Suppressor macrophage (primary cell): ENCODE measurements at regions not wholly inside any gene's neighbourhood (a gene's known extent, or its start where the extent isn't known, plus 50 kb on each side); places are given as distances from the start of the nearest gene placed in this dataset.
"Not testable (repeated sequence)": the region's sequence is repeated elsewhere in the genome, so short reads cannot be mapped to it uniquely, and the experiment has no call there.

ENCODE experiments used
- DNase-seq, 4 experiments: peaks; one replicate each; pipeline ENCODE4 v3.0.0-alpha.2; 2020 to 2022

DNA sequence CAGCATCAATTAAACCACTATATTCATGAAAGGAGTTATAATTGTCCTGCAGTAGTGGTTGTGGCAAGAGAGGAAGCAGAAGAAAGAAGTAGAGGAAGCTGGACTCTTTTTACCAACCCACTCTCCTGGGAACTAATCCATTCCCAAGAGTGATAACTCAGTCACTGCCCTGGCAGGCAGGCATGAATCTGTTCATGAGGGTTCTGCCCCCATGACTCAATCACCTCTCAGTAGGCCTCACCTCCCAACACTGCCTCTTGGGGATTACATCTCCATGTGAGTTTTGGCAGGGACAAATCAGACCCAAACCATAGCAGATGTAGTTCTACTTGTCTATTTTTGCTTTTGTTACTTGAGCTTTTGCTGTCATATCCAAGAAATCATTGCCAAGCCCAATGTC is 232.7 kb upstream of the MAP2 start:
- no peak for DNase-seq

DNA sequence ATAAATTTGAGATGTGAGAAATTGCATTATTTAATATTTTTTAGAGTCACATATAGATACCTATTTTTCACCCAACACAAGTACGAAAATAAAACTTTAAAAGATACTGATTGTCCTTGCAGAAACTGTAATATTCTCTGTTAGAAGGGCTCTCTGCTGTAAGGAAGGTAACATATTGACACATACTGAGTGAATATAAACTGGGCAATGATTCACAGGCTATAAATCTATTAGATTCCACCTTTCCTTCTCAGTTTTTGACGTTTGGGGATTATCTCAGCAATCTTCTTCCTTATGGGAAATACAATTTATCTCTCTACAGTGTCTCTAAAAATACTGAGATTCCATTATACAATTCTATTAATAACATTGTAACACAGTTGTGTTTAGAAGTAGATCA is 229.1 kb upstream of the MAP2 start:
- DNase-seq = no peak

DNA sequence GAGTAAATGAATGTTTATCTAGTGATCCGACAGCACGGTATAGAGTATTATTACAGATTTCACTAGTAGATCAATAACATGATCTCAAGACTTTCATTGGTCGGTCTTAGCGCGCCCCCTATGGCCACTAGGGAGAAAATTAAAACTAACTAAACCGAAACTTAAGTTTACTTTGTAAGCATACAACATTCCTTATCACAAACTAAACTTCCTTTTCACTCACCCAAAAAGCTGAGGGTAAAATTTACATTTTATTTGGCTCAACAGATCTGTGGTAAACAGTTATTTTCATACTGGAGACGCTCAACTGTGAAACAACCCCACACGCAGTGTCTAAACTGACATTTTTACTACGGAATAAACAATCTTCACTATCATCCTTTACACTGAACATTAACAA is 215.6 kb upstream of the MAP2 start:
- DNase-seq = peak; percentile 44 to 80 (median 62)

DNA sequence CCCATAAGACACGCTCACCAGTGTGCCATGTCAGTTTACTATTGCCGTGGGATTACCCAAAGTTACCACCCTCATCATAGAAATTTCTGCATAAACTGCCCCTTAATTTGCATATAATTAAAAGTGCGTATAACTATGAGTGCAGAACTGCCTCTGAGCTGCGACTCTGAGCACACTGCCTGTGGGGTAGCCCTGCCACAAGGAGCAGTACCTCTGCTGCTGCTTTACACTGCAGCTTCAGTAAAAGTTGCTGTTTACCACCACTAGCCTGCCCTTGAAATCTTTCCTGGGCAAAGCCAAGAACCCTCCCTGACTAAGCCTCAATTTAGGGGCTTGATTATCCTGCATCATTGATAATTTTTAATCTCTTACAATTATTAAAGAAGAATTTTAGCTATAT is 213.9 kb upstream of the MAP2 start:
- no peak for DNase-seq

DNA sequence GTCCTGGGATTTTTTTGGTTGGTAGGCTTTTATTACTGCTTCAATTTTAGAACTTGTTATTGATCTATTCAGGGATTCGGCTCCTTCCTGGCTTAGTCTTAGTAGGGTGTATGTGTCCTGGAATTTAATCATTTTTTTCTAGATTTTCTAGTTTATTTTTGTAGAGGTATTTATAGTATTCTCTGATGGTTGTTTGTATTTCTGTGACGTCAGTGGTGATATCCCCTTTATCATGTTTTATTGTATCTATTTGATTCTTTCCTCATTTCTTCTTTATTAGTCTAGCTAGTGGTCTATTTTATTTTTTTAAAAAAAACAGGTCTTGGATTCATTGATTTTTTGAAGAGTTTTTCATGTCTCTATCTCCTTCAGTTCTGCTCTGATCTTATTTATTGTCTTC is 193.3 kb upstream of the MAP2 start:
- DNase-seq = no peak

DNA sequence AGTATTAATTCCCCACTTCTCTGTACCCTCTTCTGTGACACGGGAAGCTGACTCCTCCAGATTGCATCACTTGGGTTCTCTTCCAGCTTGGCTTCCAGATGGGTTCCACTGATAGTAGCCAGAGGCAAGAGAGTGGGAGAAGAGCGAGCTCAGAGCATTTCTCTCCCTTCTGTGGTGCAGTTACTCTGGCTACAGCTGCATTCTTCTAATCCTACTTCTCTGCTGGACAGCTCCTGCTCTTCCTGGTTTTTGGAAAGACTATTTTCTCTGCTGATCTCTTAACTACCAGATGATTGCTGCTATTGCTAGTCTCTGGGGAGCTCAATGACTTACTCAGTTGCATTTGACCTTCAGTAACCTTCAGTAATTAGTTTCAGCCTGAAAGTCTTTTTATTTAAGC is 187.5 kb upstream of the MAP2 start:
- DNase-seq = no peak

DNA sequence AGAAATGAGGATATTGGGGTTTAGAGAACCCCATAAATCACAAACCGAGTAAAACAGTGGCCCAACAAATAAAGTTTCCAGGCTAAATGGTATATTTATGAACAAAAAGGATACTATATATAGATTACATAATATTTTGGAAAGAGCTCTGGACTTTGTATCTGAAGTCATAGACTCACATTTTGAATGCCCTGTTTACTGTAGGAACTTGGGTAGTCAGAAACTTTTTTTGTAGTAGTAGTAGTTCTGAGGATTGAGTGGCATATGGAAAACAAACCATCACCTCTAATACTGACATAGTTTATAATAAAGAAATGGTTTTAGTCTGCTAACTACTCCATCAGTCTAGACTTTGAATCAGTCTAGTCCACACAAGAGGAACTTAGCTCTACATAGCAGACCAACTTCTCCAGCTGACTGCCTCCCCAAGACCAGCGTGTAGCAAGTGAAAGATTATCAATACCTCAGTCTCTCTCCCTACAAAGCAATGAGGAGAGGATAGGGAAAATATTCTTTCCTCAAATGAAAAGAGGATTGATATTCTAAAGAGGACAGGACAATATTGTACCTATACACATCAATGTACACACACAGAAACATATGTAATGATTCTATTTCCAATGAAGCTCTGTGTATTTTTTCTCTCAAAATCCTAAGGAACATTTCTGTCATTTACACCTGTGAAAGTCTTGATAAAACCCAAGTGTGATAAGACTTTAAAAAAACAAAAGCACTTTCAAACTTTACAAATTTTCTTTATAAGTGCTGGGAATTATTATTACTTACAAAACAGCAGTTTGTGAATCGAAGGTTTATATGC is 184.9 kb upstream of the MAP2 start:
- no peak for DNase-seq

DNA sequence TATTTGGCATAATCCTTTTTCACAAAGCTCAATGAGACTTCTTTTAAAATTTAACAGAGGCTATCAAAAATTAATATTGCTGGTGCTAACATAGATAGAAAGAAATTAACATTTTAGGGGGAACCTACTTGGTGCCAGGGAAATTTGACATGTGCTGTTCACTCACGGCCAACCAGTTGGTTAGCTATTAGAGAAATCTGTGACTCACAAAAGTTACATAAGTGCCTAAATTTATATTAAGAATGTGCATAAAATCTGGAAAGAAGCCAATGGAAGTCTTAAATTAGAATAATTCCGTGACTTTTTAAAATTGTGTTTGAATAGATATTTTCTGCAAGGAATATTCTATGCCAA is 184.3 kb upstream of the MAP2 start:
- no peak for DNase-seq

DNA sequence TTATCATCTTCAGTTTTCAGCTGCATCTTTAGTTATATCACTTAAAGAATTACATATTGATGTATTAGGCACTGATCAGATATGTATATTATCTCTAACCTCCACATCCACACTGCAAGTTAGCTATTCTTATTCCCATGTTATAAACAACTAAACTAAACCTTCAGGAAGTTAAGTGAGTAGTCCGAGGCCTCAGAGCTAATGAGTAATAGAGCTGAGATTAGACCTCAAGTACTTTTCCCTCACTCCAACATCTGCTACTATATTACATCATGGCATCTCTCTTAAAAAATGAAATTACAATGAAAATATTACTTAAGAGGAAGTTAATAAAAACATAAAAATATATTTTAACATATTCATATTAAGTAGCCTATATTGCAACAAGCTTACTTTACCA is 183.6 kb upstream of the MAP2 start:
- DNase-seq = no peak

DNA sequence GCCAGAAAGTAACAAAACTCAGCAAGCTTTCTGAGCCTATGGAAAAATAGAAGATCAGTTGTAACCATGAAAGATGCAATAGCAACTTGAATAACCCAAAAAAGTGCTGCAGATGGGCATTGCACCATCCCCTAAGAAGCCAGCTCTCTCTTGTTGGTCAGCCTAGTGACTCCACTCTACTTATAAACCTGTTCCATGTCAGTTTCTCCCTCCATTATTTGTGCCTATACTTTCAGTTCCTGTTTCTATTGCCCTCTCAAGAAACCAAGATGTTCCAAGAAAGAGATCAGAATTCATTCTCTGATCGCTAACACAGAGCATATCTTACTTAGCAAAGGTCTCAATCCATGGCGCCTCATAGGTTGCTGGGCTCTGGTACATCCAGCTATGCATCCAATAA is 170.3 kb upstream of the MAP2 start:
- DNase-seq = no peak

DNA sequence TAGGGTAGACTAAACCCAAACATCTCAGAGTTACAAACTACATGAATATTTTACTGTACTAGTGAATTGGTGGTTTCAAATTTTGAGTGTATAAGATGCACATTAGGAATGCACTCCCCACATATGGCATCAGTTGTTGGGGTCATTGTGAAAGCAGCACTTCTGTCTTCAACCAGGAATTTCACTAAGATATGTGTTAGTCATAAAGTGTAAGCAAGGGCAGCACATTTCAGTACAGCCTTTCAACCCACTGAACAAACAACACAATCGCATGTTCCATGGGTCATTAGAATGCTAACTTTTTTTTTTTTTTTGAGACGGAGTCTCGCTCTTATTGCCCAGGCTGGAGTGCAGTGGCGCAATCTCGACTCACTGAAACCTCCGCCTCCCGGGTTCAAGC is 164.1 kb upstream of the MAP2 start:
- no peak for DNase-seq

DNA sequence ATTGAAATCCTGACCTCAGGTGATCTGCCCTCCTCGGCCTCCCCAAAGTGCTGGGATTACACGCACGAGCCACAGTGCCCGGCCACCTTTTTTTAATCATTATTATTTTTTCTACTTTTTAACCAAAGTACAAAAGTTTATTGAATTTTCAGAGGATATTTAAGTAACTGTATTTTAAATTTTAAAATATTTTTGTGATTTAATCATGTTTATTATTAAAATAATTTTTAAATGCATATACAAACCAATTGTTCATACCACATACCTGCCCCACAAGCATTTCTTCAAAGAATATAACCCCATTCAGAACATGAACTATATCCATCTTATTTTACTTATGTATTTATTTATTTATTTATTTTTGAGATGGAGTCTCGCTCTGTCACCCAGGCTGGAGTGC is 163.6 kb upstream of the MAP2 start:
- no peak for DNase-seq

DNA sequence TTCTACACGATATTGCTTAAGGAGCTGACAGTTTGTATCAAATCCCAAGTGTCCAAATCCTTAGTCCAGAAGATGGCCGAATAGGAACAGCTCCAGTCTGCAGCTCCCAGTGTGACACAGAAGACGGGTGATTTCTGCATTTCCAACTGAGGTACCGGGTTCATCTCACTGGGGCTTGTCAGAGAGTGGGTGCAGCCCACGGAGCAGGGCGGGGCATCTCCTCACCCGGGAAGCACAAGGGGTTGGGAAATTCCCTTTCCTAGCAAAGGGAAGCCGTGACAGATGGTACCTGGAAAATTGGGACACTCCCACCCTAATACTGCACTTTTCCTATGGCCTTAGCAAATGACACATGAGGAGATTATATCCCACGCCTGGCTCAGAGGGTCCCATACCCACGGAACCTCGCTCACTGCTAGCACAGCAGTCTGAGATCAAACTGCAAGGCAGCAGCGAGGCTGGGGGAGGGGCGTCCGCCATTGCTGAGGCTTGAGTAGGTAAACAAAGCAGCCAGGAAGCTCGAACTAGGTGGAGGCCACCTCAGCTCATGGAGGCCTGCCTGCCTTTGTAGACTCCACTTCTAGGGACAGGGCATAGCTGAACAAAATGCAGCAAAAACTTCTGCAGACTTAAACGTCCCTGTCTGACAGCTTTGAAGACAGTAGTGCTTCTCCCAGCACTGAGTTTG is 162.3 kb upstream of the MAP2 start:
- DNase-seq = not testable (repeated sequence)

DNA sequence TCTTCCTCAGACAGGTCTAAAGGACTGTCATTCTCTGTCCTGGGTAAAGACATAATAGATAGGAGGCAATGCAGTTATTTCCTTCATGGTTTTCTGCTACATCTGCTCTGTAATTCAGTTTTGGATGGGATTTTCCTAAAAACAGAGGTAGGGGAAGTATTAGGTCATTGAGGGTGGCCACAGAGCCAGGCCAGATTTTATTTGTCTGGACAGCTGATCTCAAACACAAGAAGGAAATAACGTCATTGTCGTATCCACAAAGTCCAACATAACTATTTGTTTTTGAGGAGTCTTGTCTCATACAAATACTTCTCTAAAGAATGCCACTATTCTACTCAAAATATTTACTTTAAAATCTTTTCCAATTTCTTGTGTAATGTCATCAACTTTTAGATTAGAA is 154.8 kb upstream of the MAP2 start:
- no peak for DNase-seq

DNA sequence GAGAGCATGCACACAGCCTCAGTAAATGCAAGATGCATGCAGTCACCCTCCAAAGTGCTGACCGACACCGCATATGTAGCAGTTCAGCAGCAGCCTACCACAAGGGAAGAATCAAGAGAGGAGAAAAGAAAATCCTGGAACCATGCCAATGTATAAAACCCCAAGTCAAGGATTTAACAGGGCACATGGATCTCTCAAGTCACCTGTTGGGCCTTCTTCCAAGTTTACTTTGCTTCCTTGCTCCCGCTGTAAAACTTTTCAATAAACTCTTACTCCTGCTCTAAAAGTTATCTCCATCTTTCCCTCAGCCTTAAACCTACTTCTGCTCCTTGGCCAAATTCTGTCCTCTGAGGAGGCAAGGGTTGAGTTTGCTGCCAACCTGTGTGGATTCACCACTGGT is 147.8 kb upstream of the MAP2 start:
- no peak for DNase-seq

DNA sequence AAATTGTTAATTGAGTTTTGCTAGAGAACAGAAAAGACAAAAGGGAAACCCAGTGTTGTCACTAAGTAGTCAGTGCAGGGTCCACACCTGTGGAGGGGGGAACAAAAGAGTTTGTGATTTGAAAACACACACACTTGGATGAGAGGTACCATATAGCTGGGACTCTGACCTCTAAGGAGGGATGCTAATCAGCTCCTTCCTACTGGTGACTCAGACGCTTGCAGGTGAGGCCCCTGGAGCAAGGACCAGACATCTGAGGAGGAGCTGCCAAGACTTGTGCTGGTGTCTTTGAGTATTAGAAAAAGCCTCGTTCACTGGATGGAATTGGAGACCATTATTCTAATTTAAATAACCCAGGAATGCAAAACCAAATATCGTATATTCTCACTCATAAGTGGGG is 146.4 kb upstream of the MAP2 start:
- DNase-seq = no peak

DNA sequence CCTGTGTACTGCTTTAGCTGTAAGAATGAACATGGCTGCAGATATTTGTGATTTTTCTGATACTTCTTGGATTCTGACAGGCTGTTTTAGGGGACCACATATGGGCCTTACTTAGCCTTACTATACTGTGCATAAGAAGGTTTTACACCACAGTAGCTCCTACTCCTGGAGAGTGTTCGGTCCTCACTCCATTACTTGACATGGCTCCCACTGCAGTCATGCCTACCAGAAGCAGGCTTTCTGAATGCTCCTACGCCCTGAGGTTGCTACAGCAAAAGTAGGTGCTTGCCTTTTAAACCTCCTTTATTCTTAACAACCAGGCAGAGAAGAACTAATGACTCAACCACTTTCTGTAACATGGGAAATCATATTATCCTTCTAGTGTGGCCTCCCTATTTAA is 125.2 kb upstream of the MAP2 start:
- DNase-seq = no peak

DNA sequence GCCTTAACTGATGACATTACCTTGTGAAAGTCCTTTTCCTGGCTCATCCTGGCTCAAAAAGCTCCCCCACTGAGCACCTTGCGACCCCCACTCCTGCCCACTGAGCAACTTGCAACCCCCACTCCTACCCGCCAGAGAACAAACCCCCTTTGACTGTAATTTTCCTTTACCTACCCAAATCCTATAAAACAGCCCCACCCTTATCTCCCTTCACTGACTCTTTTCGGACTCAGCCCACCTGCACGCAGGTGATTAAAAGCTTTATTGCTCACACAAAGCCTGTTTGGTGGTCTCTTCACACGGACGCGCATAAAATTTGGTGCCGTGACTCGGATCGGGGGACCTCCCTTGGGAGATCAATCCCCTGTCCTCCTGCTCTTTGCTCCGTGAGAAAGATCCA is 124.4 kb upstream of the MAP2 start:
- not testable (repeated sequence) for DNase-seq

DNA sequence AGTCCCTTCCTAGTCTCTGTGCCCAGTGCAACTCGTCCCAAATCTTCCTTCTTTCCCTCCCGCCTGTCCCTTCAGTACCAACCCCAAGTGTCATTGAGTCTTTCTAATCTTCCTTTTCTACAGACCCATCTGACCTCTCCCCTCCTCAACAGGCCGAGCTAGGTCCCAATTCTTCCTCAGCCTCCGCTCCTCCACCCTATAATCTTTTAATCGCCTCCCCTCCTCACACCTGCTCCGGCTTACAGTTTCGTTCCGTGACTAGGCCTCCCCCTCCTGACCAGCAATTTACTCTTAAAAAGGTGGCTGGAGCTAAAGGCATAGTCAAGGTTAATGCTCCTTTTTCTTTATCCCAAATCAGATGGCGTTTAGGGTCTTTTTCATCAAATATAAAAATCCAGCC is 123.1 kb upstream of the MAP2 start:
- DNase-seq = not testable (repeated sequence)

DNA sequence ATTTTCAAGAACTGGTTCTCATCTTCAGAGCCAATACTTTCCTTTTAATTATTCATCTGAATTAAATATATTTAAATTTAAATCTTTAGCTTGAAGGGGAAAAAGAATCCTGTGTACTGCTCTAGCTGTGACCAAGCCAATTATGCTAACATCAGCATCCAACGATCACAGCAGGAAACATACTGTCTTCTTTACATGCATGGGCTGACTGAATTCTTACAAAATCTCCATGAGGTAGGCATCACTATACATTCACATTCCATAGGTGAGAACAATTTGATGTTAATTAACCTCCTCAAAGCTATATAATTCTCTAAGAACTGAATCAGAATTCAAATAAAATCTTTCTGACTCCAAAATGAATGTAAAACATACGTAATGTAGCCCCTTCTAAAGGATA is 118.8 kb upstream of the MAP2 start:
- no peak for DNase-seq

DNA sequence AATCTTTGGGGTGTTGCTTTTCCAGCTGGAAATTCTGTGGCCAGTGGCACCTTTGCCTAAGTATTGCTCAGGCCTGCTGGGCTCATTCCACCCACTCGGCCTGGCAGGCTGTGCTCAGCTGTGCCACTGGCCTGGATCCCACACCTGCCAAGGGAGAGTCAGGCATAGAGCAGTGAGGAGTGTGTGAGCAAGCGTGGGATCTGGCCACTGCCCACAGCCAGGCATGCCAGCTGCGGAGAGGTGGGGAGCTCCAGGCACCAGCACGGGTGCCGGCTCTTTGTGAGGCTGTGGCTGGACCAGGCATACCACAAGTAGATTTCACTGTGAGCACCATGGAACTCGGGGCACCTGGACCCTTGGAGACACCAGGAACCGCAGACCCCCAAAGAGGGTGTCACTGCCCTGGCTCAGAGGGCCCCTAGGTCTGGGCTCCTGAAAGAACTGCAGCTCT is 118.1 kb upstream of the MAP2 start:
- DNase-seq = no peak

DNA sequence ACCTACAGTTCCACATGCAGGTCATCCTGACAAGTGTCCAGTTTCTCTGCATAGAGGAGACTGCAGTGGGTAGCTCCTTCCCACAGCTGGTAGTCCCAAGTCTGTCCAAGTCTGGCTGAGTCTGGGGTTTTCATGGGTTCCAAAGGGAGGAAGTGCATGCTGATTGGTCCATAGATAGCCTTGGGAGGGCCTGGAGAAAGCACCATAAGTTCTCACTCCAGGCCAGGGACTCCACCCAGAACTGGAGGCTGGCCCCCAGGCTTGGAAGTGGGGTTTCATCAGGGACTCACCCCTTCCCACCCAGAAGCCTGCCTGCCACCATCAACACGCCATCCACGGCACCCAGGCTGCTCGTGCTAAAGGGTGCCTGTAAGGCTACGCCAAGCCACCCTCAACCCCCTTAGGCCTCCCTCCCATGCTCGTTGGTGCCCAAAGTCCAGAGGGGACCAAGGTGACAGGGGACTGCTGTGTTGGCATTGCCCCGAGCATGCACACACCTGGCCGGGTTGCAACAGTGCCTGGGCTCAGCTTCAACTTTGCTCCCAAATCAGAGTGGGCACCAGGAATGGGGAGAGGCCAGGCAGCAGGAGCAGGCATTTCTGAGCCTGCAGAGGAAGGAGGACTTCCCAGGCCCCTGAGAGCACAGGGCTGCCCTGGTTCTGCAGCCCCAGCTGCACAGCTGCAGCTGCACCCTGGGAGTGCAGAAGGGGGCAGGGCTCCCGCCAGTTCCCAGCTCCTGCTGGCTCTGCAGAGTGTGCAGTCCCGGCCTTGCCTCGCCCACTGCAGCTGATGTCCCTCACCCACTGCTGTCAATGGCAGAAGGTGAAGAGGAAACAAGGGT is 116.5 kb upstream of the MAP2 start:
- no peak for DNase-seq

DNA sequence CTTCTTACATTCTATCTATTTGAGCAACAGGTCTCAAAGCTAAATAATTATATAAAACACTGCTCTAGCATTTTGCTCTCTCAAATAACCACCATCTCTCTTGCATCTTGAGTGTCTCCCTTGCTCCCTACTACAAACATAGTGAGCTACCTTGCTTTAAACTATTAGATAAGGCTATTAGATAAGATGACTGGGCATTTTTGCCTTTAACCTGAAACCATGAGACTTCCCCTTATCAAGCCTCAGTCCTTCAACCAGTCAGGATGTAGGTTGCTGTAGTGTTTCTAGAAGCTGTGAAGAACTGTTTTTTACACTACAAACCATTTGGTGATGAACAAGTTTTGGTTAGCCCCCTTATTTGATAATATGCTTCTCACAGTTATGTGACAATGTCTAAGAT is 115.4 kb upstream of the MAP2 start:
- DNase-seq = no peak

DNA sequence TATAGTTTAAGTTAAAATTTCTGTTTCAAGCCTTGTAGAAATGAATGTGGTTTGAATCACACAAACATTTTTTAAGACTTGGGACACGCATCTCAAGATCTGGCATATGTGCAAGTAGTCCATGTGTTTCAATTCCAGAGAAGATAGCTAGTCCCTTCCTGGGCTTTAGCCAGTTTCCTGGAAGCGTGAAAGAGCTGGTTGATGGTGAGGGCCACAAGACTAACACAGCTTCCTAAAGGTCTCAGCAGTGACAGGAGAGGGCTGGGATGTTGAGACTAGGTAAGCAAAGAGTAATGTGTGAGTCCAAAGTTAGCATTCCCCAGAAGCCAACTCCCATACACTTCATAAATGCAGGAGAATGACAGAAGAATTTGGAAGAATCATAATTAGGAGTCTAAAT is 111.9 kb upstream of the MAP2 start:
- DNase-seq = no peak
